GM19099 (cell line): ENCODE measurements at regions not wholly inside any gene's neighbourhood (a gene's known extent, or its start where the extent isn't known, plus 50 kb on each side); places are given as distances from the start of the nearest gene placed in this dataset.

Experiments used
- POLR2A ChIP-seq: IDR thresholded peaks from 3 replicates; pipeline ENCODE4 v1.6.1; 2011; ENCODE audit warnings: low read depth; ENCODE audit not compliant: insufficient read length; ENCODE audit errors: extremely low read depth

GRCh38 chr5:68049053-68049713, 166.4 kb upstream of the PIK3R1 start:
- no peak for TF ChIP-seq POLR2A

- no peak for TF ChIP-seq POLR2A
Observed at GRCh38 chr5:68048516-68048915, 167.0 kb upstream of the PIK3R1 start.

- no peak for TF ChIP-seq POLR2A
Observed at GRCh38 chr5:68047035-68047434, 168.5 kb upstream of the PIK3R1 start.

GRCh38 chr5:68046445-68046844, 169.1 kb upstream of the PIK3R1 start:
- no peak for TF ChIP-seq POLR2A

- no peak for TF ChIP-seq POLR2A
Observed at GRCh38 chr5:68041293-68041692, 174.3 kb upstream of the PIK3R1 start.

GRCh38 chr5:68037546-68037945, 178.0 kb upstream of the PIK3R1 start:
- no peak for TF ChIP-seq POLR2A

GRCh38 chr5:68033961-68034571, 181.5 kb upstream of the PIK3R1 start:
- no peak for TF ChIP-seq POLR2A

- TF ChIP-seq POLR2A: no peak
Observed at GRCh38 chr5:68033029-68033428, 182.5 kb upstream of the PIK3R1 start.

GRCh38 chr5:68032216-68032762, 183.3 kb upstream of the PIK3R1 start:
- no peak for TF ChIP-seq POLR2A

GRCh38 chr5:68028131-68028727, 187.3 kb upstream of the PIK3R1 start:
- TF ChIP-seq POLR2A: no peak

GRCh38 chr5:68027519-68027918, 188.0 kb upstream of the PIK3R1 start:
- TF ChIP-seq POLR2A: no peak

- no peak for TF ChIP-seq POLR2A
Observed at GRCh38 chr5:68026092-68026885, 189.3 kb upstream of the PIK3R1 start.

GRCh38 chr5:68024426-68024825, 191.1 kb upstream of the PIK3R1 start:
- no peak for TF ChIP-seq POLR2A

- TF ChIP-seq POLR2A: no peak
Observed at GRCh38 chr5:68021916-68022315, 193.6 kb upstream of the PIK3R1 start.

GRCh38 chr5:68021227-68021626, 194.3 kb upstream of the PIK3R1 start:
- no peak for TF ChIP-seq POLR2A
